Muscle of leg (tissue), 3 donors: ENCODE measurements at regions not wholly inside any gene's neighbourhood (a gene's known extent, or its start where the extent isn't known, plus 50 kb on each side); places are given as distances from the start of the nearest gene placed in this dataset.

ENCODE experiments used
- DNase-seq: peaks from one replicate; pipeline ENCODE4 v3.0.0; 2013
- H3K27ac ChIP-seq: one replicate; pipeline ENCODE4 v1.5.1; 2013; ENCODE audit warnings: mild to moderate bottlenecking, low read length, control low read depth
- H3K27me3 ChIP-seq: one replicate; pipeline ENCODE4 v1.6.1; 2013; ENCODE audit warnings: low read length; ENCODE audit not compliant: control insufficient read depth, insufficient read depth
- H3K36me3 ChIP-seq: one replicate; pipeline ENCODE4 v1.6.1; 2013; ENCODE audit warnings: low read length; ENCODE audit not compliant: control insufficient read depth, insufficient read depth
- H3K4me1 ChIP-seq: one replicate; pipeline ENCODE4 v1.6.1; 2013; ENCODE audit warnings: low read length; ENCODE audit not compliant: control insufficient read depth, insufficient read depth
- H3K4me3 ChIP-seq: one replicate; pipeline ENCODE4 v1.5.1; 2013; ENCODE audit warnings: low read length, control low read depth
- H3K9me3 ChIP-seq: replicated peaks from 2 replicates; pipeline ENCODE4 v1.6.1; 2013; ENCODE audit warnings: low read depth, low read length; ENCODE audit not compliant: control insufficient read depth
- WGBS: methylation state at CpG from one replicate; pipeline ENCODE4 v1.1.5; 2013; ENCODE audit warnings: missing lambda C conversion rate; ENCODE audit not compliant: insufficient coverage; 5-methylcytosine and 5-hydroxymethylcytosine counted together

GRCh38 chr12:127231371-127231770 lies 1035.6 kb upstream of the TMEM132C start:
- 80% methylated on average over 4 of the region's 7 CpGs for whole genome bisulfite sequencing

GRCh38 chr12:127233016-127233415 lies 1034.0 kb upstream of the TMEM132C start:
- WGBS: no CpG with 5 or more reads among the region's 2 CpGs
- Histone ChIP-seq H3K4me1 (no peaks in the 10 kb centered on the region), H3K27me3 (no peaks in the 10 kb centered on the region), H3K36me3 (no peaks in the 10 kb centered on the region), H3K4me3 (no peak overlapping the region), H3K27ac (no peak overlapping the region), H3K9me3 (no peaks in the 10 kb centered on the region)
- DNase-seq: no peak

More at GRCh38 chr12:127231371-127231770, 1035.6 kb upstream of the TMEM132C start:
- H3K36me3 ChIP-seq: no peaks in the 10 kb centered on the region
- H3K4me3 ChIP-seq: no peak overlapping the region
- no peaks in the 10 kb centered on the region for H3K27me3 ChIP-seq
- DNase-seq: no peak
- H3K27ac ChIP-seq: no peak overlapping the region
- H3K9me3 ChIP-seq: no peaks in the 10 kb centered on the region
- H3K4me1 ChIP-seq: no peaks in the 10 kb centered on the region

- no peak overlapping the region for H3K27ac ChIP-seq
Measured at GRCh38 chr12:127235761-127236160, 1031.2 kb upstream of the TMEM132C start.

GRCh38 chr12:127236491-127236890 lies 1030.5 kb upstream of the TMEM132C start:
- no peaks in the 10 kb centered on the region for H3K27me3 ChIP-seq
- no peak overlapping the region for H3K4me3 ChIP-seq
- WGBS: 95% methylated on average over 4 of the region's 4 CpGs
- no peak overlapping the region for H3K27ac ChIP-seq
- no peak for DNase-seq
- no peaks in the 10 kb centered on the region for H3K4me1 ChIP-seq
- H3K36me3 ChIP-seq: no peaks in the 10 kb centered on the region
- no peaks in the 10 kb centered on the region for H3K9me3 ChIP-seq

More at GRCh38 chr12:127235761-127236160, 1031.2 kb upstream of the TMEM132C start:
- WGBS: 68% methylated on average over 8 of the region's 8 CpGs
- Histone ChIP-seq H3K27me3 (no peaks in the 10 kb centered on the region), H3K36me3 (no peaks in the 10 kb centered on the region), H3K9me3 (no peaks in the 10 kb centered on the region), H3K4me3 (no peak overlapping the region), H3K4me1 (no peaks in the 10 kb centered on the region)
- no peak for DNase-seq

- Histone ChIP-seq H3K27ac (no peak overlapping the region), H3K4me1 (no peaks in the 10 kb centered on the region), H3K9me3 (no peaks in the 10 kb centered on the region), H3K36me3 (no peaks in the 10 kb centered on the region), H3K27me3 (no peaks in the 10 kb centered on the region), H3K4me3 (no peak overlapping the region)
- DNase-seq: no peak
- WGBS: 80% methylated on average over 2 of the region's 9 CpGs
Measured at GRCh38 chr12:127237151-127237550, 1029.8 kb upstream of the TMEM132C start.

- Histone ChIP-seq H3K9me3 (no peaks in the 10 kb centered on the region), H3K27me3 (no peaks in the 10 kb centered on the region), H3K4me3 (no peak overlapping the region), H3K4me1 (no peaks in the 10 kb centered on the region), H3K27ac (no peak overlapping the region), H3K36me3 (no peaks in the 10 kb centered on the region)
- WGBS: 84% methylated on average over 3 of the region's 4 CpGs
- no peak for DNase-seq
Measured at GRCh38 chr12:127238107-127238506, 1028.9 kb upstream of the TMEM132C start.

GRCh38 chr12:127239781-127240180 lies 1027.2 kb upstream of the TMEM132C start:
- Histone ChIP-seq H3K27me3 (no peaks in the 10 kb centered on the region), H3K4me1 (no peaks in the 10 kb centered on the region), H3K36me3 (no peaks in the 10 kb centered on the region), H3K27ac (no peak overlapping the region), H3K9me3 (no peaks in the 10 kb centered on the region), H3K4me3 (no peak overlapping the region)
- WGBS: 96% methylated on average over 4 of the region's 6 CpGs
- no peak for DNase-seq

- H3K9me3 ChIP-seq: no peaks in the 10 kb centered on the region
- H3K27me3 ChIP-seq: no peaks in the 10 kb centered on the region
- H3K4me3 ChIP-seq: no peak overlapping the region
- no peak for DNase-seq
- H3K27ac ChIP-seq: no peak overlapping the region
- no peaks in the 10 kb centered on the region for H3K4me1 ChIP-seq
- WGBS: 20% methylated on average over 1 of the region's 6 CpGs
- H3K36me3 ChIP-seq: no peaks in the 10 kb centered on the region
Measured at GRCh38 chr12:127240249-127240929, 1026.6 kb upstream of the TMEM132C start.

- Histone ChIP-seq H3K27ac (no peak overlapping the region), H3K4me1 (no peaks in the 10 kb centered on the region), H3K27me3 (no peaks in the 10 kb centered on the region), H3K9me3 (no peaks in the 10 kb centered on the region), H3K4me3 (no peak overlapping the region), H3K36me3 (no peaks in the 10 kb centered on the region)
- 52% methylated on average over 4 of the region's 8 CpGs for WGBS
- no peak for DNase-seq
Measured at GRCh38 chr12:127241072-127241817, 1025.7 kb upstream of the TMEM132C start.

- WGBS: no CpG with 5 or more reads among the region's 1 CpG
Measured at GRCh38 chr12:127245009-127245408, 1022.0 kb upstream of the TMEM132C start.

More at GRCh38 chr12:127245009-127245408, 1022.0 kb upstream of the TMEM132C start:
- Histone ChIP-seq H3K4me3 (no peak overlapping the region), H3K27ac (no peak overlapping the region), H3K36me3 (no peaks in the 10 kb centered on the region), H3K9me3 (no peaks in the 10 kb centered on the region), H3K27me3 (no peaks in the 10 kb centered on the region), H3K4me1 (no peaks in the 10 kb centered on the region)
- DNase-seq: no peak
